GM19455 (cell line): ENCODE measurements at regions not wholly inside any gene's neighbourhood (a gene's known extent, or its start where the extent isn't known, plus 50 kb on each side); places are given as distances from the start of the nearest gene placed in this dataset.
A peak's percentile ranks its signal among the peaks of the same experiment; 100 is the strongest.
"Not testable (repeated sequence)": the region's sequence is repeated elsewhere in the genome, so short reads cannot be mapped to it uniquely, and the experiment has no call there.

Experiments used
- ATAC-seq: cut with Tn5 transposase; IDR thresholded peaks from one replicate; pipeline ENCODE4 v1.9.1; 2021; ENCODE audit not compliant: unreplicated experiment

DNA sequence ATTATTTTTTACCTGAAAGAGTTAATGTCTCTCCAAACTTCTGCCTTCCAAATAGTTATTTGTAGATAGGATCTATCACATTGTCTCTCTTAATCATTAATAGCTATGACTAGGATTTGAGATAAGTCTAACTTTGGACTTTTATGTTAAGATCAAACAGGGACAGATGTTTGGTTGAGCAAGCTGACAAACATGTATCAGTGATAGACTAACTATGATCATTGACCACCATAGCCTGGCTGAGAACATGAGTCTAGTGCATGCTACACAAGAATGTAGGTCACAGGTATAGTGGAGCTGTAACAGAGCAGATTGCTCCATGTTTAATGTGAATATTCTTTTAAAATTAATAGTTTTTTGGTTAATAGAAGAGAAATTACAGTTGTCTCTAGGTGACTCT lies 52.0 kb downstream of the SYT15B start:
- not testable (repeated sequence) for ATAC-seq

DNA sequence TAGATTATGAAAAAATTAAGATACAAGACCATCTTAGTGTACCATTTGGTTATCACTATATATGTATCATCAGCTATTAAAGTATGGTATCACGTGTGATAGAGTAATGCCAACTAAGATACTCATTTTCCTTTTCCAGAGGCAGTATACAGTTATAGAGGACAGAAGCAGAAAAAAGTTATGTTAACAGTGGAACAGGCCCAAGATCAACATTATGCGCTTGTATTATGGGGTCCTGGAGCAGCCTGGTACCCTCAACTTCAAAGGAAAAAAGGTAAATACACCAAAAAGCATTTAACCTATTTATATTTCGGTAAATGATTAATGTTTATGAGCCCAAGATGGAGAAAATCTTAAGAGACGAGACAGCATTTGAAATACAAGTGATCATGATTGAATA lies 52.9 kb downstream of the SYT15B start:
- not testable (repeated sequence) for ATAC-seq

DNA sequence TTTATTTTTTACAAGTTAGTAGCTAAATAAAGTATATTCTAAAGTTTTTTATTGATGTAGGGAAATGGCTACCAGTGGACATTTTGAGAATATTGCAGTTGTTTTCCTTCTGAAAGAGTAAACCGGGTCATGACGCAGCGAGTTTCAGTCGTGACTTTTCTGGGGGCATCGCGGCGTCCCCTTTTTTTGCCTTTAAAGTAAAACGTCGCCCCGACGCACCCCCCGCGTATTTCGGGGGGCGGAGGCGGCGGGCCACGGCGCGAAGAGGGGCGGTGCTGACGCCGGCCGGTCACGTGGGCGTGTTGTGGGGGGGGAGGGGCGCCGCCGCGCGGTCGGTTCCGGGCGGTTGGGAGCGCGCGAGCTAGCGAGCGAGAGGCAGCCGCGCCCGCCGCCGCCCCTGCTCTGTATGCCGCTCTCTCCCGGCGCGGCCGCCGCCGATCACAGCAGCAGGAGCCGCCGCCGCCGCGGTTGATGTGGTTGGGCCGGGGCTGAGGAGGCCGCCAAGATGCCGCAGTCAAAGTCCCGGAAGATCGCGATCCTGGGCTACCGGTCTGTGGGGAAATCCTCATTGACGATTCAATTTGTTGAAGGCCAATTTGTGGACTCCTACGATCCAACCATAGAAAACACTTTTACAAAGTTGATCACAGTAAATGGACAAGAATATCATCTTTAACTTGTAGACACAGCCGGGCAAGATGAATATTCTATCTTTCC lies 57.5 kb downstream of the SYT15B start:
- ATAC-seq = peak; percentile 80

DNA sequence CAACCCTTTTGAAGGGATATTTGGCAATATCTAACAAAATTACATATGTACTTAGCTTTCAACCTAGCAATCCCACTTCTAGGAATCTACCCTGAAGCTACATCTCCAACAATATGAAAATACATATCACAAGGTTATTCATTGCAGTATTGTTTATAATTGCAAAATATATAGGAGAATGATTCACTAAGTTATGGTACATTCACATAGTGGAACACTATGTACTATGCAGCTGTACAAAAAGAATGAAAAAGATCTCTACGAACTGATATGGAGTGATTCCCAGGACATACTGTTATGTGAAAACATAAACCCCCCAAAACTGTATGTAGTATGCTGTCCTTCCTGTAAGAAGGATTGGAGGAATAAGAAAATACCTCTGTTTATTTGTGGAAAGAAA lies 62.1 kb downstream of the SYT15B start:
- not testable (repeated sequence) for ATAC-seq

DNA sequence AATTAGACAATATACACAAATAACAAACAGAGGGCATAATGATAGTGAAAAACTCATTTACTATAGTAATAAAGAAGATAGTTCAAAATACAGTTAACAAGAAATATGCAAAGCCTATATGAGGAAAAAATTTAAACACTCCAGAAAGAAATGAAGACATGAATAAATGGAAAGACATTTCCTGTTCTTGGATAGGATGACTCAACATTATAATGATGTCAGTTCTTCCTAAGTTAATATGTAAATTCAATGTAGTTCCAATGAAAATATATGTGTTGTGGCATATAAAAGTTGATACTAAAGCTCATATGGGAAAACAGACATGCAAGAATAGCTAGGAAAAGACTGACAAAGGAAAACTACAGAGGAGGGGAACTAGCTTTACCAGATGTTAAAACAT lies 63.5 kb downstream of the SYT15B start:
- ATAC-seq = not testable (repeated sequence)

DNA sequence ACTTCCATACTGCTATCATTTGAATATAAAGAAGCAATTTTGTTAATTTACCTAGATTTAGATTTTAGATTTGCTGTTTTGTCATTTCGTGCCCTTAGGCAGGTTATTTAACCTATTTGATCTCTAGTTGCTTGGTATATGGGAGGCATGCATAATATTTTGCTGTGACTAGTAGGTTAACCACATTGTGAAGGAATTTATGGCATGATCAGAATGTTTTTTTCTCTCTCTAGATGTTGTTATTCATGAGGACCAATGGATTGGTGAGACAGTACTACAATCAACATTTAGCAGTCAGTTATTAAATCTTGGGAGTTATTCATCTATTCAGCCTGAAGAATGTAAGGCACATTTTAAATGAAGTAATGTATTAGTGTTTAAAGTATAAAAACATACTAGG lies 67.2 kb downstream of the SYT15B start:
- ATAC-seq = not testable (repeated sequence)

DNA sequence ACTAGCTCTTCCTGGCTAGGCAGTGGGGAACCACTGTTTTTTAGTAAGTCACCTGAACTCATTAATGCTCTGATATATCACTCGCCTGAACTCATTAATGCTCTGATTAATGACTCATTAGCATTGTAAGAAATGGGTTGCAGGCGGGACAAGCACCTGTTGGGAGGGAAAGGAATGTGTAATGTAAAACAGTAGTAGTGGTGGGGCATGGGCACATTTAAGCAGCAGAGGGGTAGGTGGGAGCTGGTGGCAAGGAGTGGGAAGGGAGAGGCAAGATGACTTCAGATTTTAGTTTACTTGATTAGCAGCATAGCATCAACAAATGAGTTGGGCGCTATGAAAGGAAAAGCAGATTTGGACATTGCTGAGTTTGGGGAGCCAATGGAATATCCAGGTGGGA lies 68.2 kb downstream of the SYT15B start:
- not testable (repeated sequence) for ATAC-seq

DNA sequence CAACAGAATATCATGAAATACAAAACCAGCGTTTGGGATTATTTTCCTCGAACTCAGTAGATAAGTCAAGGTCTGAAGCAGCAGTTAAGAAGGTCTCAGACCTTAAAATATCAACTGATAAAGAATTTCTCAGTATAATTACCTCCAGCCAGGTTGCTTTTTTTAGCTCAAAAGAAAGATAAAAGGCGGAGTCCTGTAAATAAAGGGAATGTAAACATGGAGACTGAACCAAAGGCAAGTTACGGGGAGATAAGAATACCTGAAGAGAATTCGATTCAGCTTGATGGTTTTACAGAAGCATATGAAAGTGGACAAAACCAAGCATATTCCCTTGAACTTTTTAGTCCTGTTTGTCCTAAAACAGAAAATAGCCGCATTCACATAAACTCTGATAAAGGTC lies 73.1 kb downstream of the SYT15B start:
- not testable (repeated sequence) for ATAC-seq

DNA sequence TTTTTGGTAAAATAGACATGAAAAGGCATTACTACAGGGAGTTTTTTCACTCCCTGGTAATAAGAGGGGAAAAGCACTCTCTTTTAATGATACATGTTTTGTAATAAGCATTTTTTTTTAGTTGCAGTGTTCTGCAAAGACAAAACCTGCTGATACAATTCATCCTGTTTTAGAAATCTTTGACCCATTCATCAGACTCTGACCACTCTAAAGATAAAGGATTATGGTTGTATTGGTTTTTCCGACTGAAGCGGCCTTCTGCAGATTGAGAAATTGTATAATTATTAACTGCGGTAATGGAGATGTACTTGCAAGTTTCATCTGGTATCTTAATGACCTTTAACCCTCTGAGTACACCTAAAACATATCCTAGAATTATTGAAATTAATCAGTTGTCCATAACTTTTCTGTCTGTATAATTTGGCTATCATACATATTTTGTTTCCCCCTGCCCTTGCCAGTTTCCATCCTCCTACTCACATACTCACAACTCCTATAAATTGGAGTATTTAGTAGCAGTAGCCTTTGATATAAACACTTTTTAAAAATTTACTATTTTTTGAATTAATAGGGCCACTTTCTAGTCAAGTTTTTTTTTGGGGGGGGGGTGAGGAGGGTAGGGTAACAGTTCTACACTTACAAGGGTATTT lies 79.4 kb downstream of the SYT15B start:
- ATAC-seq = not testable (repeated sequence)

DNA sequence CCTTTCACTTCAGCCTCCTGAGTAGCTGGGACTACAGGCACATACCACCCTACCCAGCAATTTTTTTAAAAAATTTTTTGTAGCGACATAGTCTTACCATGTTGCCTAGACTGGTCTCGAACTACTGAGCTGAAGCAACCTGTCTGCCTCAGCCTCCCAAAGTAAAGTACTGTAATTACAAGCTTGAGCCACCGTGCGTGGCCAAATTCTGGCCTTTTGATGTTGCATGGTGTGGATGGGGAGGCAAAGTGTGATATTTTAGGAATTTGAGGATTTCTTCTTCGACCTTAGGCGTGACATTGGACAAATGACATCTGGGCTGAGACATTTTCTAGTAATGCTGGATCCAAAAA lies 81.8 kb downstream of the SYT15B start:
- not testable (repeated sequence) for ATAC-seq

DNA sequence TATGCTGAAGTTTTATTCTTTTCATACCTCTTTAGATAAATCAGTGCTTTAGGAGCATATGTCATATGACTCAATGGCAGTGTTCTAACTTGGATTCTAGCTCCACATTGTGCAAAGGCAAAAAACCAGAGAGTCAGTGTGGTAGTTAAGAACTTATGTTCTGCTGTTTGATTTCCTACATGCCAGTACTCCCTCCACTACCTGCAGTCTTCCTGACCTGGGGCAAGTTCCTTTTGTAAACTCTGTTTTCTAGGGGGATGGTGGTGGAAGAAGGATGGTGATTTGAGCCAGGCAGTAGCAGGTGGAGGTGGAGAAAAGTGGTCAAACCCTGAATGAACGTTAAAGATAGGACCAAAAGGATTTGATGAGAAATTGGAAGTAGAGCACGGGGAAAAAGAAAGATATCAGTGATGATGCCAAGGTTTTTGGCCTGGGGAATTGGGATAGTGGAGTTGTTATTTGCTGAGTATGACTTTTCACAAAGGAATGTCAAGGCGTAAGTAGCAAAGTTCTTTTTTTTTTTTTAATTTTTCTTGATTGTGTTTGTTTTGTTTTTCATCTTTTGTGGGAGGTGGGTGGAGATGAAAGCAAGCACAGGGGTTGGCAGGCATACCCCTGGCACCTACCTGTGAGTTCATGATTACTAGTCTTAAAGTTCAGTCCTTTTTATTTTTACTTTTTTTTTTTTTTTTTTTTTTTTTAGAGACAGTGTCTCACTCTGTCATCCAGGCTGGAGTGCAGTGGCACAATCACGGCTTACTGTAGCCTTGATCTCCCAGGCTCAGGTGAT lies 82.3 kb downstream of the SYT15B start:
- ATAC-seq = not testable (repeated sequence)

DNA sequence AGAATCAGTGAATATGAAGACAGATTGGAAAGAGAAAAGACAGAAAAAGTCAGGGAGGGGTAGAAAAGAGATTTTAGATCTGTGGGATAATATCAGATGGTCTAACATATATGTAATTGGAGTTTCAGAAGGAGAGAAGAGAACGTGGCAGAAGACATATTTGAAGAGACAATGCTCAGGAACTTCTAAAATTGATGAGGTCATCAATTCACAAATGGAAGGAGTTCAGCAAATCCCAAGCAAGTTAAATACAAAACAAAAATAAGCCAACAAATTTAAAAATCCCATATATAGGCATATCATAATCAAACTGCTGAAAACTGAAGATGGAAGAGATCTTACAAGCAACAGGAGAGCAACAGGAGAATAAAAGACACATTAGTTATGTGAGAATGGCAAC lies 87.3 kb downstream of the SYT15B start:
- not testable (repeated sequence) for ATAC-seq

DNA sequence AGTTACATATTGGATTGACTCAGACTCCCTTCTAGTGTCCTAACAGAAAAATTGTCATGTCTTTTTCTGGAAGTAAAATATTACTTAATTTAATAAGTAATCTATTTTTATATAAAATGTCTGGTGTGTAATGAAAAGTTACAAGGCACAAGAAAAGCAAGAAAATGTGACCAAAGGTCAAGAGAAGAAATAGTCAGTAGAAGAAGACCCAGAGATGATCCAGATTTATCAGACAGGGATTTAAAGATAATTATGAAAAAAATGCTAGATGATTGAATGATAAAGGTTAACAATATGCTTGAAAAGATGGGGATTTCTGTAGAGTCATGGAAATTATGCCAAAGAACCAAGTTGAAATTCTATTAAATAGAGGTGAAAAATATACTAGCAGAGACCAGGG lies 87.8 kb downstream of the SYT15B start:
- ATAC-seq = not testable (repeated sequence)

DNA sequence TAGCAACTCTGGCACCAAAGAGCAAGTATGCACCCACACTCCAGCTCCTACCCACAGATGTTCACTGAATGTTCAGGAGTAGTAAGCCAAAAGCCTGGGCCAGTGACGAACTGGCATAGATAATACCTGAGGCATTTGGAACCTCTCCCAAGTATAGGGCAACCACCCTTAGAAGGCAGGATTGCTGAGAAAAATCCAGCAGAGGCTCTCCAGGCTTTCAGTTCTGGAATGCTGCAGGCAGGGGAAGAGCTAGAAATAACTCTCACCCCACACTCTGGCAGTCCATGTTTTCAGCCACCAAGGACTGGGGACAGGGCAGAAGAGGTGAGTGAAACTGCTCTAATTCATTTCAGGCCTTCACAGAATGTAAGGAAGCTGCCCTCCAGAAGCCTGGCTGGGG lies 90.3 kb downstream of the SYT15B start:
- not testable (repeated sequence) for ATAC-seq

DNA sequence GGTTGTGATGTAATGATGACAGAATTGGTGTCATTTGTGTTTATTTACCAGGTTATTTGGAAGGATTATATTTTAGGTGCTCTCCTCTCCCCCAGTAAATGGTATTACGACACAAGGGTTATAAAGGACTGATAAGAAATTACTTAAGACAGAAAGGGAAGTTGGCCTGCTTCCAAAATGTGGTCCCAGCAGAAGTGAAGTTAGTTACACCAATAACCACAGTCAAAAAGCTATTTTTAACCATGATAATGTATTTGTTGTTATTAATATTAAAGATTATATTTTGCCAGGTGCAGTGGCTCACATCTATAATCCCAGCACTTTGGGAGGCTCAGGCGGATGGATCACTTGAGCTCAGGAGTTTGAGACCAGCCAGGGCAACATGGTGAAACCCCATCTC lies 92.5 kb downstream of the SYT15B start:
- not testable (repeated sequence) for ATAC-seq

DNA sequence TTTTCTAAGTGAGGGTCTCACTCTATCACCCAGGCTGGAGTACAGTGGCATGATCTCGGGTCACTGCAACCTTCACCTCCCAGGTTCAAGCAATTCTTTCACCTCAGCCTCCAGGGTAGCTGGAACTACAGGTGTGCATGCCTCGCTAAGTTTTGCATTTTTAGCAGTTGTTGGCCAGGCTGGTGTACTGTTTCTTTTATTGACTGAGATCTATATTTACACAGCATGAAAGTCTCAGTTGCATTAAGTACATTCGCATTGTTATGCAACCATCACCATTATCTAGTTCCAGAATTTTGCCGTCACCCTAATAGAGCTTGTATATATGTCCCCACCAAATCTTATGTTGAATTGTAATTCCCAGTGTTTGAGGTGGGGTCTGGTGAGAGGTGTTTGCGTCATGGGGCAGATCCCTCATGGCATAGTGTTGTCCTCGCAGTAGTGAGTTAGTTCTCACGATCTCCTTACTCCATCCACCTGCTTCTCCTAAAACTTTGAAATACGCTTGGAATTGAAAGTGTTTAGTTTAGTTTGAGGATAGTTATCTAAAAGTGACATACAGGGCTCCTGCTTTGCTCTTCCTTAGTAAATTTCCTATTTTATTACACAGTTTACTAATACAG lies 101.3 kb downstream of the SYT15B start:
- ATAC-seq = not testable (repeated sequence)

DNA sequence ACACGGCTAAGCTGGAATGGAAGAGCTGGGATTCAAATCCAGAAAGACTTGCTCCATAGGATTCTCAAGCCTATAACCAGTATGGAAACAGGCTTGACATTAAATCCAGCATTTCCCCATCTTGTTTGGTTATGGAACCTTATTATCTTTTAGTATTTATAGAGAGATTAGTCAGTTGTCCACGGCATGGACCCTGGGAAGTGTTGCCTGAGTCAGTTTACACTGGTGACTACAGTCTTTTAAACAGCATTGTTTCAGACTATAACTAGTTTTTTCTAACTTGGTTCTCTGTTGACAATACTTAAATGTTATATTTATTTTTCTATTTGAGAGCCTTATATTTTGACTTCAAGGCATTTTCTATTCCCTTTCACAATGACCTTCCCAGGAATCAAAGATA lies 106.7 kb downstream of the SYT15B start:
- not testable (repeated sequence) for ATAC-seq

DNA sequence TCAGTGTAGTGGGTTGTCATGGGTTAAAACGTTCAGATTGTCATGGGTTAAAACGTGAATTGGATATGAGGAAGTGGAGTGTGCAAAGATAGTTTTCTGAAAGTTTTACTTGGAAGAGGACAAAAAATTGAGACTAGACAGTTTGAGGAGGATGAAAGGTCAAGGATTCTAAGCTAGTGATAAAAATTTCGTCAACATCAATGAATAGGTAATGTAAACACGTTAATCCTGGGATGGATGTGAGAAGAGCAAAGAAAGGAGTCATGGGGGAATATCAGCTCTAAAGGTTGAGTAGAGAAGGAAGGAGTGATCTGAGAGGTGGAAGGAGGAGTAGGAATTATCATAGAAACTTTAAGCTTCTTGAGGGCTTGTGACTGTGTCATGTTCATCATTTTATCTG lies 109.2 kb downstream of the SYT15B start:
- ATAC-seq = not testable (repeated sequence)

DNA sequence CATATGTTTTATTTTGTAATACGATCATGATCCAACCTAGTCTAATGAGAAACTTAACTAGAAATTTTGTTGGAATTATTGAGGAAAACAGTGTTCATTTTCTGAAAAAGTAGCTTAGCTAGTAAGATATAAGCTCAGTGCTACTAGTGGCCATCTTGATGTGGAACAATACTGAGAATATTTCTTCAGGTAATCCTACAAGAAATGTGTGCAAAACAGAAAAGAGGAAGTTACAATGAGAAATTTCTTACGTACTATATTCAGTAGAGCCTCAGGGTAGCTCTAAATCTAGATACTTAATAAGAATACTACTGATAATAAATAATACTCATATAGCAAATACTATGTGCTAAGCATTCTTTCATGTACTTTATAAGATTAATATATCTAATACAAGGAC lies 114.8 kb downstream of the SYT15B start:
- not testable (repeated sequence) for ATAC-seq

DNA sequence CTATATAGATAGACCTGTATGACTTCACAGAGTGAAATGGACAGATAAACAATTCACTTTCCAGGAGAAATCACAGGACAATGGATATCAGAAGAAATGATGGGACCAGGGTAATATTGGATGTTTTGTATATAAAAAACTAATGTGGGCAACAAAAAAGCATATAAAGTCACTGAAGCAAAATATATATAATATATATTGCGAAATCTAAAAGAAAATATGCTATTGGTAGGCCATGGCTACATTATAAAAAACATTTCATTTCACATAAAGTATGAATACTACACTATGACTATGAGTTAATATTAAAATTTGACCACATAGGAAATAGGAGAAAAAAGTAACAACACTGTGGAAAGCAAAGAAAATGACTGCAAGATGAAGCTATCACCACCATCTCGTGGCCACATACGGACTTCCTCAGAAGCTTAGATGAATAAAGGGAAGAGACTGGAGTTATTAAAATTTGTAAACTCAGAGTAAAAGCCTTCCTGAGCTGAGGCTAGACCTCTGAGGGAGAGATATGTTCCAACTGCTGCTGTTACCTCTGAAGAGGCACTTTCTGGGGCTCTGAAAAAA lies 115.8 kb downstream of the SYT15B start:
- ATAC-seq = not testable (repeated sequence)

DNA sequence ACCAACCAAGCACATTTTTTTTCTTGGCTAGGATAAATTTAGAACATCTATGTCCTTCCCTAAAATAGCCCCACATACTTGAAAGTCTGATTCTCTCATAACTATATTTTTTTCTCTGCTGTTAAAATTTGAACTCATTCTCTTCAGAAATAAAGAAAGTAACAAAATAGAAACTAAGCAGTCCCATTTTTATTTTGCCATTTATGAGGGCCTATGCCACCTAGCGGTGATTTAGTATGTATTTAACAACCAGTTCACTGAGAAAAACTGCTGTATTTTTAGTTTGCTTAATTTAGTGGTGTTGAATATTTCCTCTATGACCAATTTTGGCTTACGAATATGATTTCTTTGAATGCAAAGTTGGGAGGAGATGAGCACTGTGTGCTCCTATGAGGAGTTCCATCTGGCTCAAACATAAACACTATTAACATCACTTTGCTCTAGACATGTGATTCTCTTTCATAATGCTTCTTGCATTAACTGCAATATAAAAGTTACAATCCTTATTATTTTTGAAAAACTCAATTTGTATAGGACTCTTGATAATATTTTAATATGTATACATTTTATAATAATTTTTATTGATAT lies 116.6 kb downstream of the SYT15B start:
- ATAC-seq = not testable (repeated sequence)
